H1 (cell line): ENCODE measurements at regions not wholly inside any gene's neighbourhood (a gene's known extent, or its start where the extent isn't known, plus 50 kb on each side); places are given as distances from the start of the nearest gene placed in this dataset.
A peak's percentile ranks its signal among the peaks of the same experiment; 100 is the strongest.

Experiments
- CTCF ChIP-seq, 3 experiments: IDR thresholded peaks; 1 replicate in 2 of 3; 2 replicates in 1 of 3; pipeline versions ENCODE4 v1.5.1 to v1.6.1; 2011; ENCODE audit warnings: low read length in 3 of 3, mild to moderate bottlenecking in 3 of 3, inconsistent platforms in 2 of 3, low read depth in 1 of 3, moderate library complexity in 1 of 3; ENCODE audit not compliant: insufficient read depth in 1 of 3; ENCODE audit errors: control extremely low read depth in 1 of 3
- POLR2A ChIP-seq, 2 experiments: IDR thresholded peaks; 1 replicate in 1 of 2; 2 replicates in 1 of 2; pipeline ENCODE4 v1.6.1; 2011; ENCODE audit warnings: low read depth in 2 of 2, low read length in 2 of 2, mild to moderate bottlenecking in 2 of 2; ENCODE audit errors: control extremely low read depth in 1 of 2

GRCh38 chr2:201965550-201965949, 68.1 kb upstream of the FZD7 start:
- TF ChIP-seq CTCF (IDR thresholded peaks at IDR 0.05; ENCODE audit: control extremely low read depth in 1 of 3, insufficient read depth in 1 of 3, low read depth in 1 of 3, low read length in 3 of 3): peak in 2 of 3 experiments; percentile 34 to 36; a peak in 3 of 4 replicates
- TF ChIP-seq POLR2A (IDR thresholded peaks at IDR 0.05; ENCODE audit: control extremely low read depth in 1 of 2, low read depth in 2 of 2, low read length in 2 of 2): no peak
